ENCODE measurements at regions not wholly inside any gene's neighbourhood (a gene's known extent, or its start where the extent isn't known, plus 50 kb on each side); places are given as distances from the start of the nearest gene placed in this dataset.

- TF ChIP-seq PRDM2 (tag by site-specific recombination; IDR thresholded peaks at IDR 0.05; ENCODE audit: borderline replicate concordance), result no peak
- TF ChIP-seq ZNF510 (tag by site-specific recombination; IDR thresholded peaks at IDR 0.05; ENCODE audit: insufficient replicate concordance), result no peak
- TF ChIP-seq ZNF621 (tag by site-specific recombination; IDR thresholded peaks at IDR 0.05), result no peak
- no peak for TF ChIP-seq ZNF776 (tag by site-specific recombination; IDR thresholded peaks at IDR 0.05; ENCODE audit: borderline replicate concordance)
- no peak for TF ChIP-seq HIC1 (tag by site-specific recombination; IDR thresholded peaks at IDR 0.05)
- no peak for TF ChIP-seq ZNF513 (tag by site-specific recombination; IDR thresholded peaks at IDR 0.05)
- TF ChIP-seq ZNF560 (tag by site-specific recombination; IDR thresholded peaks at IDR 0.05; ENCODE audit: borderline replicate concordance), result no peak
Observed at GRCh38 chrX:25124391-25124790, 108.6 kb upstream of the ARX start (continued).

GRCh38 chrX:25112156-25112555, 96.4 kb upstream of the ARX start:
- H3K36me3 ChIP-seq (ENCODE audit: control insufficient read depth in 2 of 2, insufficient read depth in 1 of 2, low read length in 2 of 2), result no peaks in the 10 kb centered on the region
- H3K4me3 ChIP-seq (ENCODE audit: low read depth, low read length), result no peak overlapping the region
- H3K27ac ChIP-seq (ENCODE audit: extremely low read depth, low read depth, low read length), result no peak overlapping the region
- TF ChIP-seq MEIS1 (CRISPR knock-in tag; IDR thresholded peaks at IDR 0.05; ENCODE audit: borderline replicate concordance), result no peak
- TF ChIP-seq PRDM1 (tag by site-specific recombination; IDR thresholded peaks at IDR 0.05), result no peak
- TF ChIP-seq ZNF510 (tag by site-specific recombination; IDR thresholded peaks at IDR 0.05; ENCODE audit: insufficient replicate concordance), result no peak
- TF ChIP-seq ZNF23 (tag by site-specific recombination; IDR thresholded peaks at IDR 0.05; ENCODE audit: borderline replicate concordance), result no peak
- no peak for TF ChIP-seq GLI2 (tag by site-specific recombination; IDR thresholded peaks at IDR 0.05; ENCODE audit: borderline replicate concordance, low read depth)
- TF ChIP-seq ZNF140 (tag by site-specific recombination; IDR thresholded peaks at IDR 0.05), result no peak
- no peak for TF ChIP-seq ZNF174 (tag by site-specific recombination; IDR thresholded peaks at IDR 0.05)
- TF ChIP-seq ZNF585B (tag by site-specific recombination; IDR thresholded peaks at IDR 0.05), result peak; percentile 77
- H3K9me3 ChIP-seq (ENCODE audit: control insufficient read depth, insufficient read depth, low read depth, low read length), result no peaks in the 10 kb centered on the region
- no peaks in the 10 kb centered on the region for H3K4me1 ChIP-seq (ENCODE audit: control insufficient read depth, insufficient read depth, low read length)
- CTCF ChIA-PET, result interaction anchor here (0.7 kb wide), 1 partner anchor 261 kb away, joined by 5 read pairs; no protein-coding TSS in a partner anchor
- POLR2A ChIA-PET, result no interaction called here
